Bone marrow (tissue), 2 donors: ENCODE measurements at regions not wholly inside any gene's neighbourhood (a gene's known extent, or its start where the extent isn't known, plus 50 kb on each side); places are given as distances from the start of the nearest gene placed in this dataset.

Experiments used
- DNase-seq, 2 donors: peaks; one replicate each; lab custom pipeline; 2025; lab: John Stamatoyannopoulos, UW

- no peak for DNase-seq
These were observed 282.6 kb downstream of the HAPSTR1 start for GRCh38 chr16:9374061-9374460.

- DNase-seq = no peak
These were observed 287.4 kb downstream of the HAPSTR1 start for GRCh38 chr16:9378876-9379275.

GRCh38 chr16:9380221-9380620 lies 288.8 kb downstream of the HAPSTR1 start:
- DNase-seq = no peak

GRCh38 chr16:9381399-9381798 lies 290.0 kb downstream of the HAPSTR1 start:
- no peak for DNase-seq

- no peak for DNase-seq
These were observed 290.5 kb downstream of the HAPSTR1 start for GRCh38 chr16:9381905-9382304.

- no peak for DNase-seq
These were observed 291.8 kb downstream of the HAPSTR1 start for GRCh38 chr16:9383281-9383680.

- no peak for DNase-seq
These were observed 292.7 kb downstream of the HAPSTR1 start for GRCh38 chr16:9384141-9384540.

- no peak for DNase-seq
These were observed 298.2 kb downstream of the HAPSTR1 start for GRCh38 chr16:9389543-9390207.

- DNase-seq = no peak
These were observed 301.5 kb downstream of the HAPSTR1 start for GRCh38 chr16:9392956-9393355.

- DNase-seq = no peak
These were observed 302.1 kb downstream of the HAPSTR1 start for GRCh38 chr16:9393591-9393990.

GRCh38 chr16:9395958-9396359 lies 304.5 kb downstream of the HAPSTR1 start:
- no peak for DNase-seq

- DNase-seq = no peak
These were observed 308.1 kb downstream of the HAPSTR1 start for GRCh38 chr16:9399573-9399972.

- no peak for DNase-seq
These were observed 309.7 kb downstream of the HAPSTR1 start for GRCh38 chr16:9401173-9401572.

GRCh38 chr16:9402293-9402860 lies 310.9 kb downstream of the HAPSTR1 start:
- DNase-seq = no peak

GRCh38 chr16:9404811-9405210 lies 313.4 kb downstream of the HAPSTR1 start:
- no peak for DNase-seq

GRCh38 chr16:9406038-9406712 lies 314.7 kb downstream of the HAPSTR1 start:
- no peak for DNase-seq

- DNase-seq = no peak
These were observed 315.8 kb downstream of the HAPSTR1 start for GRCh38 chr16:9407206-9407758.

- DNase-seq = no peak
These were observed 316.9 kb downstream of the HAPSTR1 start for GRCh38 chr16:9408297-9408878.

GRCh38 chr16:9409560-9410493 lies 318.4 kb downstream of the HAPSTR1 start:
- DNase-seq = no peak

GRCh38 chr16:9411426-9411825 lies 320.0 kb downstream of the HAPSTR1 start:
- no peak for DNase-seq

GRCh38 chr16:9412031-9412914 lies 320.8 kb downstream of the HAPSTR1 start:
- no peak for DNase-seq
